ENCODE measurements at regions not wholly inside any gene's neighbourhood (a gene's known extent, or its start where the extent isn't known, plus 50 kb on each side); places are given as distances from the start of the nearest gene placed in this dataset.

- intact Hi-C loops (cut with DNase I), result no loop called here
- no peak overlapping the region for H3K4me3 ChIP-seq (ENCODE audit: low read length)
- no peaks in the 10 kb centered on the region for H3K9me3 ChIP-seq (ENCODE audit: control insufficient read depth, low read length)
- ATAC-seq (no peak), DNase-seq (no peak)
- H3K27me3 ChIP-seq (ENCODE audit: control insufficient read depth, insufficient read depth), result no peaks in the 10 kb centered on the region
- no peak overlapping the region for H3K27ac ChIP-seq (ENCODE audit: low read length)
- WGBS, result 53% methylated on average over 2 of the region's 2 CpGs
- no peaks in the 10 kb centered on the region for H3K4me1 ChIP-seq (ENCODE audit: control insufficient read depth, insufficient read depth, low read length)
Observed at GRCh38 chr5:61279725-61280124, 52.3 kb upstream of the ZSWIM6 start.

DNA sequence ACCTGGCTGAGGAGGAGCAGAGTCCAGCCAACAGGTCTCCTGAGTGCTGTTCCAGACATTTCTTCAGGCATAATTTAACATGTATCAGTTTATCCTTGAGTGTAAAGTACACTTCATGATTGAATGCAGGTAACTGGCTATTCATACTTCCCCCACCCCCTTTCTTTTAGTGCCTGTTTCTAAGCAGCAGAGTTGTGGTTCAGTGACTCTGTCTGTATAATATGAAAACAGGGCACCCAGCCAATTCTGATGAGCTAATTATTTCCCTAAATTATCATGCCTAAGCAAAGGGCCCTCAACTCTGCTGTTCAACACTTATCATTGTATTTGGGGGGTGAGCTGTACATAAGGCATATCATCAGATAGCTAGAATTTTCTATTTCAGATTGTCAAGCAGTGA, 51.9 kb upstream of the ZSWIM6 start:
- Histone ChIP-seq H3K4me3 (ENCODE audit: low read length) (no peak overlapping the region), H3K4me1 (ENCODE audit: control insufficient read depth, insufficient read depth, low read length) (no peaks in the 10 kb centered on the region), H3K9me3 (ENCODE audit: control insufficient read depth, low read length) (no peaks in the 10 kb centered on the region), H3K27me3 (ENCODE audit: control insufficient read depth, insufficient read depth) (no peaks in the 10 kb centered on the region), H3K27ac (ENCODE audit: low read length) (no peak overlapping the region)
- DNase-seq (no peak), ATAC-seq (peak; percentile 25 to 48)
- intact Hi-C loops (cut with DNase I), result no loop called here

GRCh38 chr5:61280761-61281427, 51.2 kb upstream of the ZSWIM6 start:
- Histone ChIP-seq H3K4me1 (ENCODE audit: control insufficient read depth, insufficient read depth, low read length) (no peaks in the 10 kb centered on the region), H3K9me3 (ENCODE audit: control insufficient read depth, low read length) (no peaks in the 10 kb centered on the region), H3K4me3 (ENCODE audit: low read length) (no peak overlapping the region), H3K27me3 (ENCODE audit: control insufficient read depth, insufficient read depth) (no peaks in the 10 kb centered on the region), H3K27ac (ENCODE audit: low read length) (no peak overlapping the region)
- DNase-seq (peak; percentile 41 to 72 (median 67)), ATAC-seq (peak; percentile 39 to 50)
- 31% methylated on average over 2 of the region's 2 CpGs for WGBS
- intact Hi-C loops (cut with DNase I), result no loop called here

GRCh38 chr5:61281686-61282085, 50.4 kb upstream of the ZSWIM6 start:
- no peak for ATAC-seq

More at GRCh38 chr5:61281686-61282085, 50.4 kb upstream of the ZSWIM6 start:
- H3K9me3 ChIP-seq (ENCODE audit: control insufficient read depth, low read length), result no peaks in the 10 kb centered on the region
- intact Hi-C loops (cut with DNase I), result no loop called here
- no peak overlapping the region for H3K4me3 ChIP-seq (ENCODE audit: low read length)
- H3K4me1 ChIP-seq (ENCODE audit: control insufficient read depth, insufficient read depth, low read length), result no peaks in the 10 kb centered on the region
- DNase-seq, result no peak
- no peaks in the 10 kb centered on the region for H3K27me3 ChIP-seq (ENCODE audit: control insufficient read depth, insufficient read depth)
- no peak overlapping the region for H3K27ac ChIP-seq (ENCODE audit: low read length)
- WGBS, result 96% methylated on average over 1 of the region's 1 CpG

Data from right cardiac atrium (tissue), 5 donors.